22Rv1 (cell line): ENCODE measurements at regions not wholly inside any gene's neighbourhood (a gene's known extent, or its start where the extent isn't known, plus 50 kb on each side); places are given as distances from the start of the nearest gene placed in this dataset.

Experiments used
- ZFX ChIP-seq: fragments of 450-650 bp; IDR thresholded peaks from 2 replicates; pipeline ENCODE4 v1.6.1; 2017; ENCODE audit warnings: antibody characterized with exemption, borderline replicate concordance
- TF ChIP-seq, protein P1 (sequence below): fragments of 450-650 bp; IDR thresholded peaks from 2 replicates; pipeline ENCODE4 v1.5.1; 2017; ENCODE audit warnings: mild to moderate bottlenecking

DNA sequence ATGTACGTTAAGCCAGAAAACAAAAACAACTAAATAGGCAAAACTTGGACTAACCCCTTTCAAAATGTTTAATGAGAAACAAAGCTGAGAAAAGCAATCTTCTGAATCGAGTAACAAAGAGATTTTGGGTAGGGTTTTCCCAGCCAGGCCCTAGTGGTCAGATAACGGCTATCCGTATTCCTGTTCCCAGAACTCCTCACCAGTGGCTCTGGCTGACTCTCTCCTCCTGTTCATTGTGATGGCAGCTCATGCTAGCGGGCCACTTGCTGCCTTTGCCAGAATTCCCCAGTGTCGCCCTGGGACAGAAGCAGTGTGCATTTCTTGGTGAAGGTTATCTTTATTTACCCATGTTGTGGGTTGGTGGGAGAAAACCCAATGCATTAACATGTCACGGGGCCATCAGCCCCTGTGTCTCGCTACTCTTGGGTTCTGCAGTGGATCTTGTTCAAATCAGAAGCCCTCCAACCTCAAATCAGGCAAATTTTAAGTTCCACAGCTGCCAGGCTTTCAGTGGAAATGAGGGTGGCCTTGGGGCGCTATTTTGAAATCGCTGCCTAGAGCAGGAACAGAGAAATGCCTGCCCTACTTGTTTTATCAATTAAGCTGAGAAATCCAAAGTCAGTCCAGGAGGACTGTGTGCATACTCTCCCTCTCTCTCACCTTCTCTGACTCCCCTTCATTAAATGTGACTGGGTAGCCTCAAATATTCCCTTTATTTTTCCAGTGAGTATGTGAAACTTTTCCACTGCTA lies 164.5 kb upstream of the NPVF start:
- TF ChIP-seq, protein P1, sequence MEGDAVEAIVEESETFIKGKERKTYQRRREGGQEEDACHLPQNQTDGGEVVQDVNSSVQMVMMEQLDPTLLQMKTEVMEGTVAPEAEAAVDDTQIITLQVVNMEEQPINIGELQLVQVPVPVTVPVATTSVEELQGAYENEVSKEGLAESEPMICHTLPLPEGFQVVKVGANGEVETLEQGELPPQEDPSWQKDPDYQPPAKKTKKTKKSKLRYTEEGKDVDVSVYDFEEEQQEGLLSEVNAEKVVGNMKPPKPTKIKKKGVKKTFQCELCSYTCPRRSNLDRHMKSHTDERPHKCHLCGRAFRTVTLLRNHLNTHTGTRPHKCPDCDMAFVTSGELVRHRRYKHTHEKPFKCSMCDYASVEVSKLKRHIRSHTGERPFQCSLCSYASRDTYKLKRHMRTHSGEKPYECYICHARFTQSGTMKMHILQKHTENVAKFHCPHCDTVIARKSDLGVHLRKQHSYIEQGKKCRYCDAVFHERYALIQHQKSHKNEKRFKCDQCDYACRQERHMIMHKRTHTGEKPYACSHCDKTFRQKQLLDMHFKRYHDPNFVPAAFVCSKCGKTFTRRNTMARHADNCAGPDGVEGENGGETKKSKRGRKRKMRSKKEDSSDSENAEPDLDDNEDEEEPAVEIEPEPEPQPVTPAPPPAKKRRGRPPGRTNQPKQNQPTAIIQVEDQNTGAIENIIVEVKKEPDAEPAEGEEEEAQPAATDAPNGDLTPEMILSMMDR = no peak
- no peak for TF ChIP-seq ZFX
